ENCODE measurements at regions not wholly inside any gene's neighbourhood (a gene's known extent, or its start where the extent isn't known, plus 50 kb on each side); places are given as distances from the start of the nearest gene placed in this dataset.

DNA sequence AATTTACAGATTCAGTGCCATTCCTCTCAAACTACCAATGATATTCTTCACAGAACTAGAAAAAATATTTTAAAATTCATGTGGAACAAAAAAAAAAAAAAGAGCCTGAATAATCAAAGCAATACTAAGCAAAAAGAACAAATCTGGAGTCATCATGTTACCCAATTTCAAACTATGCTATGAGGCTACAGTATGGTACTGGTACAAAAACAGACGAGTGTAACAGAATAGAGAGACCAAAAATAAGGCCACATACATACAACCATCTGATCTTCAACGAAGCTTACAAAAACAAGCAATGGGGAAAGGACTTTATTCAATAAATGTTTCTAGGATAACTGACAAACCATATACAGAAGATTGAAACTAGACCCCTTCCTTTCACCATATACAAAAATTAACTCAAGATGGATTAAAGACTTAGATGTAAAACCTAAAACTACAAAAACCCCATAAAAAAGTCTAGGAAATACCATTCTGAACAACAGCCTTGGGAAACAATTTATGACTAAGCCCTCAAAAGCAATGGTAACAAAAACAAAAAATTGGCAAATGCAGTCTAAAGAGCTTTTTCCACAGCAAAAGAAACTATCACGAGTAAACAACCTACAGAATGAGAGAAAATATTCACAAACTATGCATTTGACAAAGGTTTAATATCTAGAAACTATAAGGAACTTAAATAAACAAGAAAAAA is 207.7 kb downstream of the PTN start:
- TF ChIP-seq EZH2 (optimal IDR thresholded peaks at IDR 0.05; ENCODE audit: low read depth, low read length) (no peak), CTCF (IDR thresholded peaks at IDR 0.05; ENCODE audit: low read length) (no peak), EZH2phosphoT487 (IDR thresholded peaks at IDR 0.05; ENCODE audit: low read length) (no peak)

All from MM.1S (cell line).